NCI-H774 (cell line): ENCODE measurements at regions not wholly inside any gene's neighbourhood (a gene's known extent, or its start where the extent isn't known, plus 50 kb on each side); places are given as distances from the start of the nearest gene placed in this dataset.

ENCODE experiments used
- DNase-seq: peaks from one replicate; lab custom pipeline; 2025; lab: John Stamatoyannopoulos, UW

DNA sequence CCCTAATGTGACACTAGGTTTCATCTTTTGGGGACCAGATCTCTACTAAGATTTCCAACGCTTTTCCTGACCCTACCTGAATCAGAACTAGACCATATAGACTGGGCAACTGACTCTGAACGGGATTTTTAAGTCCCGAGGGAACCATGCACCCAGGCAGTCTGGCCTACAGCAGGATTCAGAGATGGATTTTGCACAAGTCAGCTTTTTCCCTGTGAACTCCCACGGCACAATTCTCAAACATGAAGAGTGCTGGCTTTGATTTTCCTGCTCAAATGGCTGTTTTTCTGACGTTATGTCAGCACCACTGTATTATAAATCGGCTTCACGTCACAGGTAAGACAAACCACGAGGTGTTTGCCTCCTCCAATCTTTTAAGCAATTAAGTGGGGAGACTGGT, 409.1 kb downstream of the TCERG1L start:
- no peak for DNase-seq

GRCh38 chr10:130902929-130903328, 408.6 kb downstream of the TCERG1L start:
- DNase-seq: no peak

DNA sequence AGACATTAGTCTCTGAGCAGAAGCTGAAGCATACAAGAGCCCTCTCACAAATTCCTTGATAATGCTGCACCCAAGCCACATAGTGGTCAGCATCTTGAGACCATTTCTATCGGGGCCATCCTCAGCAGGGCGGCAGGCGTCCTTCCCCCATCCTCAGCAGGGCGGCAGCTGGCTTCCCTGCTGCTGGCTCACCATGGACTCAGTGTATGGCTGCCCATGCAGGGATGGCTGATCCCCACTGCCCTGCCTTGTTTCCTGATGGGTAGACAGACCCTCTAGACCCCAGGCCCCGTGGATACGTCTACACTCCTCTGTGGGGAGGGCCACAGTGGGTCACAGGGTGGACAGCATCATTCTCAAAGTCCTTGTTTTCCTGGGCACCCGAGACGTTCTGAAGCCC, 406.8 kb downstream of the TCERG1L start:
- no peak for DNase-seq

GRCh38 chr10:130905386-130905785, 406.1 kb downstream of the TCERG1L start:
- DNase-seq: peak; percentile 1

DNA sequence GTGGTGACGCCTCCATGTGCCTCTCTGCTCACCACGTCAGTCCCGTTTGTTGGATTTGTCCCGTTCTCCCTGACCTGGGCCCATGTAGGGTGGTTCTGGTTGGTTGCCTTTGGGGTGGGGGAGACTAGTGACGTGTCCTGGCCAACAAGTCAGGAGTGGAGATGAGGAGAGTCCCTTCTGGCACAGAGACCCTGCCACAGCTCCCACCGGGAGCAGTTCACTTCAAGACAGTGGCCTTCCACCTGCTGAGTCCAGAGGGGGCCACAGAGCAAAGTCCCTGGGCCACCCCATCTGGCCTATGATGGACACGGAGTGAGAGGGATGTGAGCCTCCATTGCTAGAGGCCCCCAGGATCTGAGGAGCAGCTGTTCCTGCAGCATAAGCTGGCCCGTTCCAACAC, 405.6 kb downstream of the TCERG1L start:
- no peak for DNase-seq

DNA sequence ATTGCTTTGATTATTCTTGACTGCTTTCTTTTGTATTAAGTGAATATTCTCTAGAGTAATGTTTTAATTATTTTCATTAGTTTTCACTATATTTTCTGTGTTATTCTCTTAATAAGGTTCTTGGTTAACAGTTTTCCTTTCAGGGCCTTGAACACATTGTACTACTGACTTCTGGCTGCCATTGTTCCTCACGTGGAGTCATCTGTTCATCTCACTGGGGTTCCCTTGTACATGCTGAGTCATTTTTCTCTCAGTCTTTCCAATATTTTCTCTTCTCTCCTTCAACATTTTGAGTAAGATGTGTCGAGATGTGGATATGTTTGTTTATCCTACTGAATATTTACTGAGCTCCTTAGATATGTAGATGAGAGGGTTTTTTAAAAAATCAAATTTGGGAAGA, 400.7 kb downstream of the TCERG1L start:
- no peak for DNase-seq

DNA sequence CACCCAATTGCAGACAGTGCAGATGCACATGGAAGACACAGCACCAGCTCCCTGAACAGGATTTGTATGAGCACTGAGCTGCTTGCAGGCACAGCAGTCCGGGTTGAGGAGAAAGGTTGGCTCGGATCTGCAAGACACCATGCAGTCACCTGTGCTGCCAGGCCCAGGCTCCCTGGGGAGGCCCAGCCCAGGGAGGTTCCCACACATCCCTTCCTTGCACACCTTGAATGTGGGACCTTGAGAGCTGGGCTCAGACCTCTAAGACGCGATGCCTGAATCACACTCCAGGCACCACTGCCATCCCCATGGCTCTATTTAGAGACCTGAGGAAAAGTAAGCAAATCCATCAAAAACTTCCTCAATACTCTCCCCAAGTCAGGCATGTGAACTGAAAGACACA, 397.7 kb downstream of the TCERG1L start:
- DNase-seq: no peak

GRCh38 chr10:130914367-130914766, 397.2 kb downstream of the TCERG1L start:
- DNase-seq: no peak

GRCh38 chr10:130915065-130915464, 396.5 kb downstream of the TCERG1L start:
- DNase-seq: no peak

- no peak for DNase-seq
Observed at GRCh38 chr10:130921461-130921860, 390.1 kb downstream of the TCERG1L start.

DNA sequence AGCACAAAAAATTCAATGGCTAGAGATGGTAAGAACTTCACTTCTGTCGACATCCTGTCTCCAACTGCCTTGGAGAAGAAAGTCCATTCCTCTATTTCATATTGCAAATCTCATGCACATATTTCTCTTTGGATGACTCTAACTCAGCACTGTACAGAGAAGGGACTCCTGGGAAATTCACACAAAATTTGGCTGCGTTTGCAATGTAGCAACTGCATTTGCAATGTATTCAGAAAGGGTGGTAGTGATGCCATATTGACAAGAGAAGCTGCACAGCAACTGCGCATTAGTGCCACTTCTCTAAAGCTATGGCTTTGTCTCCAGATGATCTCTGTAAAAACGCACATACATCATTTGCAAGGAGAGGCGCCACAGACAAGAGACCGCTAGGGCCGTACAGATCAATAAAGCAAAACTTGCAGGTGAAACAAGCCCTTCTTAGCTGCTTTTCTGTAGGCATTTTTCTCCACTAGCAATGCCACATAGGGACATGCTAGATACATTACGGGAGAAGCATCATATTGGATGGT, 389.5 kb downstream of the TCERG1L start:
- no peak for DNase-seq

DNA sequence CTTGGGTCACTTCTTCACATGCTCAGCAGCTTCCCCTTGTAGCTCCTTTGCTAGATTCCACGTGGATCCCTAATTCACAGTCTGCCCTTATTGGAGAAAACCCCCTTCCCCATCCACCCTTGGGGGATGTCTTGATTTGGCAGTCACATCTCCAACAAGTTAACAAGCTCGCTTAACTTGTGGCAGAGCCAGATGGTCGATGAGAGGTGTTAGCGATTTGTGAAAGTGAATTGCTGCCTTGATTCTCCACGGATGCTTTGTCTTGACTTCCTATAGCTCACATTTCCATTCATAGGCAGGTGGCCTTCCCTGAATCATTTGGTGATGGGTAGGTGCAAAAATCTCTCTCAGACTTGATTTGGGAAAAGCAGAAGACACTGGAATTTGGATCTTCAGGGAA, 387.9 kb downstream of the TCERG1L start:
- no peak for DNase-seq

GRCh38 chr10:130924138-130924819, 387.2 kb downstream of the TCERG1L start:
- no peak for DNase-seq

- DNase-seq: no peak
Observed at GRCh38 chr10:130926442-130926841, 385.1 kb downstream of the TCERG1L start.

DNA sequence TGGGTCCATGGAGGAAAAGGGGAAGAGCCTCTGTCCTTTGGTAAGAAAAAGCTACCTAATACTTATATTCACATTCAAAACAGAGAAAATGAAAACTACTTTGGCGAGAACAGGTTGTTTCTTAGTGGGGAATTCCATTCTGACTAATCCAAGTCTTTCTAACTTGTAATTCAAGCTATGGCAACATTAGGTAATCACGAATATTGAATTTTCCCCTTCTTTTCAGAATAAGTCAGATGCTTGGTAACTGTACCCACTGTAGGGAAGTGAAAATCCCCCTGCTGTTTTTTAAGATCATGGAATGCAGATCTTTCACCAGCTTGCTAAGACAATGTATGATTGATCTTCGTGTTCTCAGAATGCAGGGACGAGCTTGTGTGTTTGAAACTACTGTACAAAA, 384.4 kb downstream of the TCERG1L start:
- no peak for DNase-seq

DNA sequence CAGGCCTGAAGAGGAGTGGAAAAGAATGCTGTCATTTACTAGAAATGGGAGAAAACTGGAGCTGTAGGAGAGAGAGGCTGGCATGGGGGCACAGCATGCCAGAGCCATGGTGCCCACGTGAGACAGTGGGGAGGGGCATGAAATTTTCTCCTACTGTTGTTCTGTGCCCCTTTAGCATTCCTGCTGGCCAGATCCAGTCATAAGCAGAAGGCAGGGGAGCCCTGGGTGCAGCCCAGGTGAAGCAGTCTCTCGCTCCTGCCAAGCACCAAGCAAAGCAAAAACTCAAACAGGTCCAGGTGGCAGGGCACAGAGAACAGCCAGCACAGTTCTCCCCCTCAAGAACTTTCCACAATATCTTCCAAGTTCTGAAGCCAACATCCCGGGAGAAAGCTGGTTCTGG, 383.2 kb downstream of the TCERG1L start:
- DNase-seq: no peak

- DNase-seq: peak; percentile 6
Observed at GRCh38 chr10:130929422-130930325, 381.8 kb downstream of the TCERG1L start.

DNA sequence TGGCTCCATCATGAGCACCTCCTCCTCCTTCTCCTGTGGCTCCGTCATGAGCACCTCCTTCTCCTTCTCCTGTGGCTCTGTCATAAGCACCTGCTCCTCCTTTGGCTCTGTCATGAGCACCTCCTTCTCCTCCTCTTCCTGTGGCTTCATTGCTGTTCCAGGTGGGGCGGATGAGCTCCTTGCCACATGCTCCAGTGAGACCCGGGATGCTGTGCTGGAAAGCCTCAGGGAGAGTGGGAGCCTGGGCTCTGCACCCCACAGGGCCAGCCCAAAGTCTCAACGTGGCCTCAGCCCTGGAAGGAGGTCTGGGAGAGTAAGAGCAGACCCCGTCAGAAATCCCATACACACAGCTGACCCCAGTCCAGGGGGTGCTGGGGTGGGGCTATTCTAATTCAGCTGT, 380.7 kb downstream of the TCERG1L start:
- DNase-seq: no peak

DNA sequence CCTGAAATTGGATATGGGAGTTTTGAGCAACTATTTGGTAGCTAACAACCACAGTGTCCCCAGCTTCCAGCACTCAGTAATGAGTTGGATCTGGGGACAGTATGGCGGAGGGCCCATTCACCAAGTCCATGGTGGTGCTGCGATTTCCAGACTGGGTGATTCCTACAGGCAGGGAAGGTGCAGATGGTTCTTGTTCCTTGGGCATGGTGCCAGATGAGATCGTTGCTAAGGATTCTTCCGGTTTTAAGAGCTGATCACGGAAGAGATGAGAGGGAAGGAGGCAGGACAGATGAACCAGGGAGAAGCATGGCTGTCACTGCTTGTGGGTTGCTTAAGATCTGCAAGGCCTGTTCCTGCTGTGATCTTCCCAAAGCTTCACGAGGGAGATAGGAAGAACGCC, 380.3 kb downstream of the TCERG1L start:
- DNase-seq: no peak

DNA sequence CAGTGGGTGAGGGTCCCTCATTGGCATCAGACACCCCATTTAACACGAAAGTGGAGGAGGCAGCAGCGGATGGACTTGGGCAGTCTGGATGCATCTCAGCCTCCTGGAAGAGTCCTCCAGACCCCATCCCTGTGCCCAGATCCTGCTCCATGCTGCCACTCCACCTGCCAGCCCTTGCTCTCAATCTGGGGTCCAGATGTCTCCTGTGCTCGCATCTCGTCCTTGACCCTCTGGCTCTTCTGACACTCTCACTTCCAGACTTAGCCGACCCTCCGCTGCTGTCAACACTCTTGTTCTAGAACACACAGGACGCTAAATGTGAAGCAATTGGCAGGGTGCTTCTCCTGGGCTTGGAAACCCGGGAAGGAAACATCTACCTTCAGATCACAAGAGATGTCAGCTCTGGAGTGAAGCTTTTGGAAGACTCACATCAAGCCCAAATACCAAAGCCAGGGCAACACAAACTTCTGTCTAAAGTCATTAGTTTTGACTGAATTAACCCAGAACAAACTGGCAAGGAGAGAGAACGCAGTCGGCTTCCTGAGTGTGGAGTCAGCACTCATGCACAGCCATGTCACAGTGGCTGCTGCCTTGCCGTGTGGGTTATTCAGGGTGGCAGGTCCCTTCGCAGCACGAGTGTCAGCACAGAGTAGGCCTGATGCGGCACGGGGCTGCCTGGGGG, 379.1 kb downstream of the TCERG1L start:
- DNase-seq: no peak

DNA sequence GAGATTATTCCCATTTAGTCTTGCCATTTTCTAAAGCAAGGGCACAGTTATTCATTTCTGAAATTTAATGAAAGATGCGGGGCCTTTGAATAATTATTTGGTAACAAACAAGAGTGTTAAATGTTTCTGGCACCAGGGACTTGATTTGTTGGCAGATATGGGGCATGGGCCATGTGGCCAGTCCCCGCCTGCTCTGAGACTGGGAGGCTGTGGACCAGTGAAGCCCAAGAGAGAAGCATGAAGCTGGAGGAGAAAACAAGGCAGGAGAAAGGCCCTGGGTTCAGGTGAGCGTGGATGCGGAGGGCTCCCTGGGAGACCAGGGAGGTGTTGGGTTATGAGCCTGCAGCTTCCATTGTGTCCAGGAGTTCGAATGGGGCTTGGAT, 378.5 kb downstream of the TCERG1L start:
- DNase-seq: no peak

- no peak for DNase-seq
Observed at GRCh38 chr10:130934293-130935127, 377.0 kb downstream of the TCERG1L start.
